Neural cell (in vitro differentiated cells): ENCODE measurements at regions not wholly inside any gene's neighbourhood (a gene's known extent, or its start where the extent isn't known, plus 50 kb on each side); places are given as distances from the start of the nearest gene placed in this dataset.

ENCODE experiments used
- EZH2 ChIP-seq: fragments of 200-600, 300-800 bp; shearing (Covaris generic), sonication (generic); IDR thresholded peaks from 2 replicates; pipeline ENCODE4 v1.6.1; 2014; ENCODE audit warnings: antibody characterized with exemption, low read length, borderline replicate concordance, mild to moderate bottlenecking; ENCODE audit not compliant: insufficient read depth, poor library complexity, severe bottlenecking
- POLR2AphosphoS5 ChIP-seq: IDR thresholded peaks from 2 replicates; pipeline ENCODE4 v1.6.1; 2012
- SMC3 ChIP-seq: fragments of 450-650 bp; conservative IDR thresholded peaks from 2 replicates; pipeline ENCODE4 v1.6.1; 2014; ENCODE audit warnings: antibody characterized with exemption, mild to moderate bottlenecking, moderate library complexity; ENCODE audit not compliant: poor library complexity
- TF ChIP-seq, protein P1 (sequence below): fragments of 450-650 bp; IDR thresholded peaks from 2 replicates; pipeline ENCODE4 v1.5.1; 2014; ENCODE audit warnings: antibody characterized with exemption, mild to moderate bottlenecking, moderate library complexity; ENCODE audit not compliant: poor library complexity, severe bottlenecking

DNA sequence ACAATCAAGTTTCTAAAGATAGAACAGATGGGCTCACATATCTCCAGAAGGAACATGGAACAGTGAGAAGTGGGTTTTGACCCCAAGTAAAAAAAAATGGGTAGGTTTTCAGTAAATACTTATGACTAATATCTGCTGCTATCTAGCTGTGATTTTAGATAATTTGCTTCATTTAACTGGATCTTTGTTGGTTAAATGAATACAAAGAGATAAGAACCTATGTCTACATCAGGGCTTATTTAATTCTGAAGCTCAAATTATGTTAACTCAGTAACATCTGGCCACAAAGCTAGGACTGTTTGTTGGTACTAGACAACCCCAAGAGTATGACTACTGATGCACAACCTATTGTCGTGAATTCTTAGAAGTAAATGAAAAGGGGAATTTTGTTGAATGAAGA, 144.4 kb upstream of the SESN3 start:
- TF ChIP-seq, protein P1, sequence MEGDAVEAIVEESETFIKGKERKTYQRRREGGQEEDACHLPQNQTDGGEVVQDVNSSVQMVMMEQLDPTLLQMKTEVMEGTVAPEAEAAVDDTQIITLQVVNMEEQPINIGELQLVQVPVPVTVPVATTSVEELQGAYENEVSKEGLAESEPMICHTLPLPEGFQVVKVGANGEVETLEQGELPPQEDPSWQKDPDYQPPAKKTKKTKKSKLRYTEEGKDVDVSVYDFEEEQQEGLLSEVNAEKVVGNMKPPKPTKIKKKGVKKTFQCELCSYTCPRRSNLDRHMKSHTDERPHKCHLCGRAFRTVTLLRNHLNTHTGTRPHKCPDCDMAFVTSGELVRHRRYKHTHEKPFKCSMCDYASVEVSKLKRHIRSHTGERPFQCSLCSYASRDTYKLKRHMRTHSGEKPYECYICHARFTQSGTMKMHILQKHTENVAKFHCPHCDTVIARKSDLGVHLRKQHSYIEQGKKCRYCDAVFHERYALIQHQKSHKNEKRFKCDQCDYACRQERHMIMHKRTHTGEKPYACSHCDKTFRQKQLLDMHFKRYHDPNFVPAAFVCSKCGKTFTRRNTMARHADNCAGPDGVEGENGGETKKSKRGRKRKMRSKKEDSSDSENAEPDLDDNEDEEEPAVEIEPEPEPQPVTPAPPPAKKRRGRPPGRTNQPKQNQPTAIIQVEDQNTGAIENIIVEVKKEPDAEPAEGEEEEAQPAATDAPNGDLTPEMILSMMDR, result no peak
- no peak for TF ChIP-seq EZH2
- no peak for TF ChIP-seq SMC3
- TF ChIP-seq POLR2AphosphoS5, result no peak
